HepG2 (cell line): ENCODE measurements at regions not wholly inside any gene's neighbourhood (a gene's known extent, or its start where the extent isn't known, plus 50 kb on each side); places are given as distances from the start of the nearest gene placed in this dataset.

Experiments
- ATF7 ChIP-seq, 2 experiments: fragments of 450-650 bp in 1 of 2; sonication (generic) in 1 of 2; formaldehyde crosslinking in 1 of 2; IDR thresholded peaks; 2 replicates each; pipeline versions ENCODE4 v1.4.0 to v1.6.1; 2016 to 2020; ENCODE audit warnings: antibody characterized with exemption in 1 of 2, mild to moderate bottlenecking in 1 of 2, missing genetic modification reagents in 1 of 2
- GTF2F1 ChIP-seq: fragments of 150-350 bp; IDR thresholded peaks from 2 replicates; pipeline ENCODE4 v1.6.1; 2014; ENCODE audit warnings: low read length
- MTA3 ChIP-seq: sonication (generic); formaldehyde crosslinking; IDR thresholded peaks from 2 replicates; pipeline ENCODE4 v1.4.0; 2020; ENCODE audit warnings: missing genetic modification reagents
- NCOA1 ChIP-seq: sonication (generic); formaldehyde crosslinking; IDR thresholded peaks from 2 replicates; pipeline ENCODE4 v1.9.0; 2021; ENCODE audit warnings: missing genetic modification reagents
- ZNF75D ChIP-seq: sonication (generic); formaldehyde crosslinking; IDR thresholded peaks from 2 replicates; pipeline ENCODE4 v1.8.1; 2023; ENCODE audit warnings: missing genetic modification reagents, mild to moderate bottlenecking, borderline replicate concordance
- ZNF775 ChIP-seq: sonication (generic); formaldehyde crosslinking; IDR thresholded peaks from 2 replicates; pipeline ENCODE4 v1.4.0; 2020; ENCODE audit warnings: missing genetic modification reagents, mild to moderate bottlenecking, moderate library complexity, borderline replicate concordance
- TF ChIP-seq, protein P1 (sequence below): sonication (generic); formaldehyde crosslinking; IDR thresholded peaks from 2 replicates; pipeline ENCODE4 v1.5.0; 2020; ENCODE audit warnings: mild to moderate bottlenecking, missing genetic modification reagents, moderate library complexity

DNA sequence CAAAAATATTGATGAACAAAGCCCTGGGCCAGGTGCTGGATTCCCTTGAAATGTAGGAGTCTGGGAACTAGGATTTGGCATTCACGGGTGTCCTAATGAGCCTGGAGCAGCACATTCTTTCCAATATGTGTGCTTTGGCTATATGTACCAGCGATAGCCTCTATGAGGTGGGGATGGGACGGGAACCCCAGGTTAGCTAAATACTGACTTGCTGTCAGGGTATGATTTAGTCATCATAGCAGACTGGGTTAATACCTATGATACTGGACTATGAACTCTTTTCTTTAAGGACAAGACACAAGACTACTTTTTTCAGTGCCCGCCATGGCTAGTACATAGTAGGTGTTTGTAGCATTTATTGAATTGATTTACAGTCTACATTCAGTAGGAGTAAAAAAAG is 152.7 kb downstream of the KCNRG start:
- TF ChIP-seq NCOA1 (CRISPR knock-in tag), result no peak
- TF ChIP-seq, protein P1, sequence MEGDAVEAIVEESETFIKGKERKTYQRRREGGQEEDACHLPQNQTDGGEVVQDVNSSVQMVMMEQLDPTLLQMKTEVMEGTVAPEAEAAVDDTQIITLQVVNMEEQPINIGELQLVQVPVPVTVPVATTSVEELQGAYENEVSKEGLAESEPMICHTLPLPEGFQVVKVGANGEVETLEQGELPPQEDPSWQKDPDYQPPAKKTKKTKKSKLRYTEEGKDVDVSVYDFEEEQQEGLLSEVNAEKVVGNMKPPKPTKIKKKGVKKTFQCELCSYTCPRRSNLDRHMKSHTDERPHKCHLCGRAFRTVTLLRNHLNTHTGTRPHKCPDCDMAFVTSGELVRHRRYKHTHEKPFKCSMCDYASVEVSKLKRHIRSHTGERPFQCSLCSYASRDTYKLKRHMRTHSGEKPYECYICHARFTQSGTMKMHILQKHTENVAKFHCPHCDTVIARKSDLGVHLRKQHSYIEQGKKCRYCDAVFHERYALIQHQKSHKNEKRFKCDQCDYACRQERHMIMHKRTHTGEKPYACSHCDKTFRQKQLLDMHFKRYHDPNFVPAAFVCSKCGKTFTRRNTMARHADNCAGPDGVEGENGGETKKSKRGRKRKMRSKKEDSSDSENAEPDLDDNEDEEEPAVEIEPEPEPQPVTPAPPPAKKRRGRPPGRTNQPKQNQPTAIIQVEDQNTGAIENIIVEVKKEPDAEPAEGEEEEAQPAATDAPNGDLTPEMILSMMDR (CRISPR knock-in tag), result no peak
- TF ChIP-seq ATF7 (IDR thresholded peaks at IDR 0.05), result no peak
- no peak for TF ChIP-seq ATF7 (CRISPR knock-in tag; IDR thresholded peaks at IDR 0.05)
- no peak for TF ChIP-seq GTF2F1
- no peak for TF ChIP-seq ZNF75D
- no peak for TF ChIP-seq MTA3 (CRISPR knock-in tag)
- no peak for TF ChIP-seq ZNF775 (CRISPR knock-in tag)
